BE2C (cell line): ENCODE measurements at regions not wholly inside any gene's neighbourhood (a gene's known extent, or its start where the extent isn't known, plus 50 kb on each side); places are given as distances from the start of the nearest gene placed in this dataset.
"Not testable (repeated sequence)": the region's sequence is repeated elsewhere in the genome, so short reads cannot be mapped to it uniquely, and the experiment has no call there.

Source experiments
- DNase-seq: peaks from one replicate; pipeline ENCODE4 v3.0.0-alpha.2; 2020
- H3K27me3 ChIP-seq: fragments of 250-450 bp; sonication (Bioruptor Pico); 2 replicates; pipeline ENCODE4 v1.5.1; 2020; ENCODE audit warnings: mild to moderate bottlenecking
- H3K36me3 ChIP-seq: fragments of 250-450 bp; sonication (Bioruptor Pico); 2 replicates; pipeline ENCODE4 v1.5.1; 2020; ENCODE audit warnings: mild to moderate bottlenecking
- H3K4me1 ChIP-seq: fragments of 250-450 bp; sonication (Bioruptor Pico); 2 replicates; pipeline ENCODE4 v1.5.1; 2020
- H3K4me3 ChIP-seq: 2 replicates; pipeline ENCODE4 v1.5.1; 2011; ENCODE audit warnings: low read depth, low read length
- H3K9me3 ChIP-seq: fragments of 250-450 bp; sonication (Bioruptor Pico); 2 replicates; pipeline ENCODE4 v1.5.1; 2020
- CTCF ChIP-seq: IDR thresholded peaks from 2 replicates; pipeline ENCODE4 v1.5.1; 2012; ENCODE audit warnings: mild to moderate bottlenecking, low read depth, low read length

- Histone ChIP-seq H3K4me3 (no peak overlapping the region), H3K4me1 (peaks cover 15% of the 10 kb centered on the region), H3K27me3 (no peaks in the 10 kb centered on the region; the same call in 1 of the 2 replicates), H3K36me3 (no peaks in the 10 kb centered on the region), H3K9me3 (no peaks in the 10 kb centered on the region)
- no peak for DNase-seq
- no peak for TF ChIP-seq CTCF
These were observed 158.3 kb upstream of the C2CD4B start for GRCh38 chr15:62323353-62323890.

- Histone ChIP-seq H3K36me3 (no peaks in the 10 kb centered on the region), H3K4me1 (peaks cover 15% of the 10 kb centered on the region), H3K9me3 (no peaks in the 10 kb centered on the region), H3K4me3 (no peak overlapping the region), H3K27me3 (no peaks in the 10 kb centered on the region; the same call in 1 of the 2 replicates)
- DNase-seq: no peak
- no peak for TF ChIP-seq CTCF
These were observed 159.3 kb upstream of the C2CD4B start for GRCh38 chr15:62324382-62324781.

GRCh38 chr15:62325597-62325996, 160.5 kb upstream of the C2CD4B start:
- Histone ChIP-seq H3K4me3 (no peak overlapping the region), H3K9me3 (no peaks in the 10 kb centered on the region), H3K27me3 (no peaks in the 10 kb centered on the region; the same call in 1 of the 2 replicates), H3K4me1 (peaks cover 15% of the 10 kb centered on the region), H3K36me3 (no peaks in the 10 kb centered on the region)
- no peak for TF ChIP-seq CTCF
- DNase-seq: no peak

GRCh38 chr15:62326460-62327011, 161.5 kb upstream of the C2CD4B start:
- H3K36me3 ChIP-seq: no peaks in the 10 kb centered on the region
- H3K9me3 ChIP-seq: no peaks in the 10 kb centered on the region
- no peak for TF ChIP-seq CTCF
- DNase-seq: no peak
- no peaks in the 10 kb centered on the region; the same call in 1 of the 2 replicates for H3K27me3 ChIP-seq
- H3K4me3 ChIP-seq: no peak overlapping the region
- H3K4me1 ChIP-seq: peaks cover 15% of the 10 kb centered on the region

GRCh38 chr15:62327406-62327805, 162.3 kb upstream of the C2CD4B start:
- Histone ChIP-seq H3K36me3 (no peaks in the 10 kb centered on the region), H3K27me3 (no peaks in the 10 kb centered on the region; the same call in 1 of the 2 replicates), H3K9me3 (no peaks in the 10 kb centered on the region), H3K4me1 (peaks cover 15% of the 10 kb centered on the region), H3K4me3 (no peak overlapping the region)
- no peak for DNase-seq
- TF ChIP-seq CTCF: no peak

- not testable (repeated sequence) for H3K36me3 ChIP-seq, H3K9me3 ChIP-seq
These were observed 167.4 kb upstream of the C2CD4B start for GRCh38 chr15:62332472-62332871.

GRCh38 chr15:62334536-62334935, 169.5 kb upstream of the C2CD4B start:
- Histone ChIP-seq H3K27me3 (no peaks in the 10 kb centered on the region), H3K36me3 (no peaks in the 10 kb centered on the region), H3K4me3 (no peak overlapping the region), H3K4me1 (no peaks in the 10 kb centered on the region), H3K9me3 (no peaks in the 10 kb centered on the region)
- DNase-seq: no peak
- no peak for TF ChIP-seq CTCF

More at GRCh38 chr15:62332472-62332871, 167.4 kb upstream of the C2CD4B start:
- H3K4me1 ChIP-seq, H3K27me3 ChIP-seq, H3K4me3 ChIP-seq, DNase-seq: not testable (repeated sequence)
